Neural cell (in vitro differentiated cells): ENCODE measurements at regions not wholly inside any gene's neighbourhood (a gene's known extent, or its start where the extent isn't known, plus 50 kb on each side); places are given as distances from the start of the nearest gene placed in this dataset.

Experiments
- CTCF ChIP-seq: fragments of 450-650 bp; IDR thresholded peaks from 2 replicates; pipeline ENCODE4 v1.5.1; 2014; ENCODE audit warnings: antibody characterized with exemption, mild to moderate bottlenecking, moderate library complexity; ENCODE audit not compliant: poor library complexity, severe bottlenecking
- EZH2 ChIP-seq: fragments of 200-600, 300-800 bp; shearing (Covaris generic), sonication (generic); IDR thresholded peaks from 2 replicates; pipeline ENCODE4 v1.6.1; 2014; ENCODE audit warnings: antibody characterized with exemption, low read length, borderline replicate concordance, mild to moderate bottlenecking; ENCODE audit not compliant: insufficient read depth, poor library complexity, severe bottlenecking

GRCh38 chr6:137414599-137414998 is 79.6 kb downstream of the OLIG3 start:
- TF ChIP-seq EZH2 (no peak), CTCF (no peak)
